NOMO-1 treated with DMSO at 0.1 percent for 48 hours (cell line): ENCODE measurements at regions not wholly inside any gene's neighbourhood (a gene's known extent, or its start where the extent isn't known, plus 50 kb on each side); places are given as distances from the start of the nearest gene placed in this dataset.

ENCODE experiments used
- DNase-seq: peaks from one replicate; lab custom pipeline; 2025; ENCODE audit not compliant: unreplicated experiment; lab: John Stamatoyannopoulos, UW

DNA sequence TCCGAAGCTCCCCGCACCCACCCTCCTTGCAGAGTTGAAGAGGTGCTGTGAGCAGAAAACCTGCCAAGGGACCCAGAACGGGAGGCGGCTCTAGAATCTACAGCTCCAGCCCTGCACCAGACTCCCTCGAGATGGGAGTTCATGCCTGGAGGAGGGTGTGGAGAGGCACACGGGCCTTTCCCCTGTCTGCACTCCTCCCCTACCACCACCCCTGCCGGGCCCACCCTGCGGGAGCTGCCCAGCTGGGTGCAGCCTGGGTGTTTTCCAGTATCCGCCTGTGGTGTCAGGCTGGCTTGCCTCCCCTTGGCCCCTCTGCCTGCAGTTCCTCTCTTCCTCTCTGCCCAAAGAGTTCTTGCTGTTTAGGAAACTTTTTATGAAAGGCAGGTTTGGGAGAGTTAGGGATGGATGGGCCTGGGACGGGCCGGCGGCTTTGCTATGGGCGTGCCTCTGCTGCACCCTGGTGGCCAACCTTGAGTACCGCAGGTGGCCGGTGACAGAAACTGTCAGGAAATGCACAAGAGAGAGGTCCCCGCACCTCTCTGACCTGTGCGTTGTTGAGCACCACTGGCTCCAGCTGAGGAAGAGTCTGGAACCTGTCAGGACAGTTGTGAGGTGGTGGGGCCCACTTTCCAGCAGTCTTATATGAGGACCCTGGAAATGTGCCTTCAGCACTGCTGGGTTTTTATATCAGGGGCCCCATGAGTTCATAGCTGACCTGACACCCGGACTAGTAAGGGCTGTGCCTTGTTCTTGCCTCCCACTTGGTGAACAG lies 354.1 kb downstream of the SEC14L1 start:
- DNase-seq, result peak; percentile 71

DNA sequence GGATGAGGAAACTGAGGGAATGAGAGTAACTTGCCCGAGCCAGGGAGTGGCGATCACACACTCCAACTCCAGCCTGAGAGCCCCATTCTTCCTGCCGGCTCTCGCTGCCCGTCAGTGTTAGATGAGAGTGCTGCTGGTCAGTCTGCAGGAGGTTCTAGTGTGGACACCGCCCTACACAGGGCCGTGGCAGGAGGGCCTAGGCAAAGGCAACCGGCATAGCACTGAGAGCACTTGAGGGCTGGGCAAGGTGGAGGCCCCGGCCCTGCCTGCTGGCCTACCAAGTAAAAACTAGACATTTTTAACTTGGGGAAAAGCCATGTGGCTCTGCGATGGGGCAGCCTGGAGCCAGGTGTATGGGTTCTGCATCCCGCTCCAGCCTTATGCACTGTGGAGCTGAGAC lies 354.8 kb downstream of the SEC14L1 start:
- DNase-seq, result no peak

DNA sequence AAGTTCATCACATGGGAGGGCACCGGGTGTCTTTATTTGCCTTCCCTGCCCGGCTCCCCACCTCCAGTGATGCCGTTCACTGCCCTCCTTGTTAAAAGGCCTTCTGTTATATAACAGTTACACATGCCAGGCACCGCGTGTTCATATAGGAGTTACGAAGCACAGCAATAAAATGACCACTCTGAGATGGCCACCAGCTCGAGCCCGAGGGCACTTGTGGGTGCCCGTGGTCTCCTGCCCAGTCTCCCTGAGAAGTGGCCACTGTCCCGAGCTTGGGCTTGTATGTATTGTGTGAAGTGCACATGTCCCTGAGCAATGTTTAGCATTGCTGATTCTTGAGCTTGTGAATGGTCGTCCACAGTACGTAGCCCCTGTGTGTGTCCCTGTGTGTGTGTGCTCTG lies 355.6 kb downstream of the SEC14L1 start:
- no peak for DNase-seq

DNA sequence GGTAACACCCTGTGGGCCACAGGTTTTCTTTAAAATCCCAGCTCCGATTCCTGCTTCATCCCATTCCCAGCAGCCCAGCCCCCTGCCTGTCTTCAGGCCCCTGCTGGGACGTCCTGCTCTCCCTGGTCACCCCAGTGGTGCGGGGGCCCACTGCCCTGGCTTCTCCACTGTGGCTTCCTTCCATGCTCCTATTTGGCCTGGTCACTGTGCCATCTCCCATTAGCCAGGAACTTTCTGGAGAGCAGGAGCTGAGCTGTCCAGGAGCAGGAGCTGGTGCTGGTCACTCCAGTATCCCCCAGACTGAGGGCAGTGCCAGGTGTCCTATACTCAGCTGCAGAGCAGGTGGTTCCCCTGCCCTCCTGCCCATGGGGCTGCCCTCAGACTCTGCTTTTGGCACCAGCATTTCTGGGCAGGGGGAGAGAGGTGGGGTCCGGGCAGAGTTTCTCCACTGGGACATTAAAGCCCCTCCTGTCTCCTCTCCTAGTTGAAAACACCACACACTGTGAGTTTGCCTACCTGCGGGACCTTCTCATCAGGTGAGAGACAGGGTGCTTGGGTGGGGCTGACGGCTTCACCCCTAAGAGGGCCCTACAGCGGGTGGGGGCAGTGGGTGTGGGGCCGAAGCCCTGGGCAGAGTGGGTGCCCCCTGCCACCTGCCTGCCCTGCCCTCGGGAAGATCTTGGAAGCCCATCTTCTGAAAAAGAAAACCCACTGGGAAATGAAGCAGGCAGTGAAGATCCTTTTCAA lies 356.2 kb downstream of the SEC14L1 start:
- DNase-seq, result no peak

DNA sequence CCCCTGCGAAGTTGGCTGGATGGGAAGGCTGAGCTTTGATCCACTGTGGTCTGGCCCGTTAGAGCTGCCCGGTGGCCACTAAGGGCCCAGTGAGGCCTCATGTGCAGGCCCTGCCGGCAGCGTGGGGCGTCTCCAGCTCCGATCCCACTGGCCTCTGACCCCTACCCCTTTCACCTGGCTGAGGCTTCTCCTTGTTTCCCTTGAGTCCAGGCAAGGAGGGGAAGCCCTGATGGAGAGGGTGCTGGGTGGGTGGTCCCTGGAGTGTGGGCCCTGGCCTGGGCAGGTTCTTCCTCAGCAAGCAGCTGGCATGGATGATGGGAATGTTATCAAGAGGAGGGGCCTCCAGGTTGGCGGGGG lies 356.8 kb downstream of the SEC14L1 start:
- DNase-seq, result no peak

DNA sequence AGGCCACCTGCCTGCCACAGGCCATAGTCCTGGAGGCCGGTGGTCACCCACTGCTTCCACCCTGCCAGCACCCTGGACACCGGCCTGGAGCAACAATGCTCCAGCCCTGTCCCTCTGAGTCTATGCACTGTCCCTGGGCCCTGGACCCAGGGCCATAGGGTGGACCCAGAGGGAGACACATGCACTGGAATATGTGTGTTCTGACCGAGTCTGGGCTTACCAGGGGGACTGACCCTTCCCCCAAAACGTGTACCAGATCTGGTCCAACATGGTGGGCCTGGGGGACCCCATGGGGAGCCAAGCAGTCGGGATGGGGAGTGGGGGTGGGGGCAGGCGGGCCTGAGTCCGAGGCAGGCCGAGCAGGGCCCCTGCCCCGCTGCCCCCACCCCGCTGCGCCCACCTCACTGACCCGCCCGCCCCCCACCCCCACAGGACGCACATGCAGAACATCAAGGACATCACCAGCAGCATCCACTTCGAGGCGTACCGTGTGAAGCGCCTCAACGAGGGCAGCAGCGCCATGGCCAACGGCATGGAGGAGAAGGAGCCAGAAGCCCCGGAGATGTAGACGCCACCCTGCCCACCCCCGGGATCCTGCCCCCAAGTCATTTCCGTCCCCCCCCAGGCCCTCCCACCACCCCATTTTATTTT lies 357.4 kb downstream of the SEC14L1 start:
- no peak for DNase-seq

DNA sequence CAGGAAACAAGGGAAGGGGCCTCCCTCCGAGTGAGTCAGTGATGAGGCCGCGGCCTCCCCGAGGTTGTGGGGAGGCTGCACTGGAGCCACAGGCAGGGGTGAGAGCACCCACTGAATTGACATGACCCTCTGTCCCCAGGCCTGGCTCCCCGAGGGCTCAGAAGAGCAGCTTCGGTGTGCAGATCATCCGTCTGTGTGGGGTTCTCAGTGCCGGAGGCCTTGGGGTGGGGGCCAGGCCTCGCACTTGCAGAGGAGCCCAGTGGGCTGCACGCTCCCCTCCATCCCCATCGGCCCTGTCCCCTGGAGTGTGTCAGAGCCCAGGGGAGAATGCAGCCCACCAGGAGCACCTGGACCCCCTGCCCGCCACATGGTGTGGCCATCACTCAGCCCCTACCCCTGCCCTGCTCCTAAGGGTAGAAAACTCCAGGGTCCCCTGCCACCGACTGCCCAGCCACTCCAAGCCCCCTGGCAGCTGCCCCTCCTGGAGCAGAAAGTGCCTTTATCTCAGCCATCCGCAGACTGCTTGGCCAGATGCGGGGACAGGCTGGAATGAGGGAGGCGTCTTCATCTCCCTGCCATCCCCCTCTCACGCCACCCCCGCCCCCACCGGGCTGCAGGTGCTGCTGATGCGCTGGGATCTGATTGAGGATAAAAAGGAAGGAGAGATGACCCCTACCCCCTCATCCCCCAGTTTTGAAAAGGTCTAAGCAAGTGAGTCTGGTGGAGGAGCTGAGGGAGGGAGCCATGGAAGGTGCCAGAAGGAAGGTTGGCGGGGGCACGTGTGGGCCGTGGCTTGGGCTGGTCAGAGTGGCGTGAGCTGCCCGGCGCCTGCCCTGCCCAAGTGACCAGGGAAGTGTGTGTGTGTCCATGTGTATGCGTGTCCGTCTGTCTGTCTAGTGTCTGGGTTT lies 358.3 kb downstream of the SEC14L1 start:
- no peak for DNase-seq

DNA sequence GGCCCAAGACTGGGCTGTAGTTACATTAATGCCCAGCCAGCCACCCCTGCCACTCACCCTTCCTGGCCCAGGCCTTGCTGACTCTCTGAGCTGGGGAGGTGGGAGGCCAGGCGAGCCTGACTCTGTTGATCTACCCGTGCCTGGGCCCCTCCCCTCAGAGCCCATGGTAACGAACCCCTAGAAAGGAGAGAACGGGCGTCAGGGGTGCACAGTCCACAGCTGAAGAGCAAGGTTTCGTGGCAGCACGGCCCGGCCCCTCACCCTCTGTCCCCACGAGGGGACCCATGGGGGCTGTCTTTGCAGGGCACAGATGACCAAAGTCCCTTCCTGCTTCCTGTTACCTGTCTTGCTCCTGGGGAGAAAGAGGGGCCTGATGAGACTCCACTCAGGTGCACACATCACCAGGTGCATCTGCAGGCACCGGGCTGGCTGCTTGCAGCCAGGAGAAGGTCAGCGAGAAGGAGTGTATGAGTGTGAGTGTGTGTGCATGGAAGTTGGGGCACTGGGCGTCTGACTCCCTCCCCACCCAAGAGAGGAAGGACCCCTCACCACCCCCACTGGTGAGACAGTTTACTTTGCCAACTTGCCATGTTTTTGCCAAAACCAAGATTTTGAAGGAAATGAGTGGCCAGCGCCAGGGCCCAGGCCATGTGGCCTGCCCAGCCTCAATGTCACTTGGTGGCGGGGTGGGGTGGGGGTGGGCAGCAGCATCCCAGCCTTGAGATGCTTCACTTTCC lies 359.1 kb downstream of the SEC14L1 start:
- no peak for DNase-seq

DNA sequence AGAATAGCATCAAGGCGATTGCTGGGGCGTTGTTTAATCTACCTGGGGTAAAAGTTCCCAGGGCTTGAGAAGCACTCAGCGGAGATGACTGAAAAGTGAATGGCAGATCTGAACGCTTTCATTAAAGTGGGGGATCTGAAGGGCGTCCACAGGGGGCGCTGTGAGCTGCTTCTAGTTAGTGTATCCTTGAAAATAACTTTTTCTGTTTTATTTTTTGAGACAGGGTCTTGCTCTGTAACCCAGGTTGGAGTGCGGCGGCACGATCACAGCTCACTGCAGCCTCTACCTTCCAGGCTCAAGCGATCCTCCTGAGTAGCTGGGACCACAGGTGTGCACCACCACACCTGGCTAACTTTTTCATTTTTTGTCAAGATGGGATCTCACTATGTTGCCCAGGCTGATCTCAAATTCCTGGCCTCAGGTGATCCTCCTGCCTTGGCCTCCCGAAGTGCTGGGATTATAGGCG lies 360.4 kb downstream of the SEC14L1 start:
- no peak for DNase-seq

DNA sequence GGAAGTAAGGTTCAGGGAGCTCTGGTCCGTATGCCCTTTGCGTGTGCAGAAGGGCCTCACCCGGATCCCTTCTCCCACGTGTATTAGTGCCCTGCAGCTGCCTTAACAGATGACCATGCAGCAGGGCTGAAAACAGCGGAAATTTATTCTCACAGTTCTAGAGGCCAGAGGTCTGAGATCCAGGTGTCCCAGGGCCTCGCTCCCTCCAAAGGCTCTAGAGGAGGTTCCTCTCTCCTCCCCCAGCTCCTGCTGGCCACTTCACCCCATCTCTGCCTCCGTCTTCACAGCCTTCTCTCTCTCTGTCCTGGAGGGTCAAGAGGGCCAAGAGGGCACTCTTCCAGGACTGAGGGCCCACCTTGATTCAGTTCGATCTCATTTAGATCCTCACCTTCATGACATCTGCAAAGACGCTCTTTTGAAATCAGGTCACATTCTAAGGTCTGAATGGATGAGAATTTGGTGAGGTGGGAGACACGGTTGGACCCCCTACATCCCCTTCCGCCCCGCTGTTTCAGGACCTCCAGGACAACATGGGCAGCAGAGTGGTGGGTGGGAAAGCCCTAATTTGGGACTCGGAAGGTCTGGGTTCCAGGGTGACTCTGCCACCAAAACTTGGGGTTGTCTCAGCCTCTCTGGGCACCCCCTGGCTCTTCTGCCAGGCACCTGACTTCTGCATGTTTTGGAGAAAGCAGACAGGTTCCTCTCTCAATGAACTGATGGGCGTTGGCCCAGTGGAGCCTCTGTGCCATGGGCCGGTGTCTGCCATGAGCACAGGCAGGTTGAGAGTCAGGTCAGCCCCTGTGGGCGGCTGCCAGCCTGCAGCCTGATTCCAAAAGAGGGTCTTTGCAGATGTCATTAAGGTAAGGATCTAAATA lies 361.2 kb downstream of the SEC14L1 start:
- DNase-seq, result no peak

DNA sequence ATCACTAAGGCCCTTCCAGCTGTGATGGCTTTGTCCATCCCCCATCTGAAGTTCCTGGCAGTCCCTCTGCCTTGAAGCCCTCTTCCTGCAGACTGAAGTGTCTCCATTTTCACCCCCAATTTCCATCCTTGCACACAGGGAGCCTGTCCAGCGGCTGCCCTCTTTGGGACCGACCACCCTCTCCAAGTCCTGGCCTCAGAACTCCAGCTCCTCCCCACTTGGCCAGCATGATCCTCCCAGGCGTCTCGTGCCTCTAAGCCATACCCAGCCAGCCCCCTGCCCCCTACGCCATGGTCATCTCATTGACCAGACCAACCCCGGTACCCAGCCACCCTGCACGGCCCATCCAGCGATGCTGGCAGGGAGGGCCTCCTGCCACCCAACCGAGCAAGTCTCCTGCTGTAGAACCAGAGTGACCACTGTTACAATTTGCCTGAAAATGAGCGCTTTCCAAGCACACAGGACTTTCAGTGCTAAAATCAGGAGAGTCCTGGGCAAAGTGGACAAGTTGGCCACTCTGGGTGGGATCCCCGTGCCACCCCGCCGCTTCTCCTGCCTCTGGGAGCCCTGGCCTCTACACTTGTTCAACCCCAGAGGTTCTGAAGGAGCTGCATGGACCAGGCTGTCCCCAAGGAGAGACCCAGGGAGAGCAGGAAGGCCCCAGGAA lies 362.0 kb downstream of the SEC14L1 start:
- no peak for DNase-seq

DNA sequence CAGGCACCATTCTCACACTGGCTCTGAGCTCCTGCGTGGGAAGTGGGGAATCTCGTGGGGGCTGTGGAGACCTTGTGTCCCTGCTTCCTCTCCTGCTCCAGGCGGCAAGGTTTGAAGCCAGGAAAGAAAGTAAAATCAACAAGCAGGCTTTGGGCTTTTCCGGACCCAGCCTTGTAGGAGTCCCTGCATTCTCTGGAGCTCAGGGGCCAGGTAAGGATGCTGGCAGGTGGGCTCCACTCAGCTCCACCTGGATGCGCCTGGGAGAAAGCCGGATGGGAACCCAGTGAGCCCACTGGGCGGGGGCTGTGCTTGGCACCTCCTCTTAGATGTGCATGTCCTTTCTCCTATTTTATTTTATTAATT lies 362.5 kb downstream of the SEC14L1 start:
- DNase-seq, result no peak

DNA sequence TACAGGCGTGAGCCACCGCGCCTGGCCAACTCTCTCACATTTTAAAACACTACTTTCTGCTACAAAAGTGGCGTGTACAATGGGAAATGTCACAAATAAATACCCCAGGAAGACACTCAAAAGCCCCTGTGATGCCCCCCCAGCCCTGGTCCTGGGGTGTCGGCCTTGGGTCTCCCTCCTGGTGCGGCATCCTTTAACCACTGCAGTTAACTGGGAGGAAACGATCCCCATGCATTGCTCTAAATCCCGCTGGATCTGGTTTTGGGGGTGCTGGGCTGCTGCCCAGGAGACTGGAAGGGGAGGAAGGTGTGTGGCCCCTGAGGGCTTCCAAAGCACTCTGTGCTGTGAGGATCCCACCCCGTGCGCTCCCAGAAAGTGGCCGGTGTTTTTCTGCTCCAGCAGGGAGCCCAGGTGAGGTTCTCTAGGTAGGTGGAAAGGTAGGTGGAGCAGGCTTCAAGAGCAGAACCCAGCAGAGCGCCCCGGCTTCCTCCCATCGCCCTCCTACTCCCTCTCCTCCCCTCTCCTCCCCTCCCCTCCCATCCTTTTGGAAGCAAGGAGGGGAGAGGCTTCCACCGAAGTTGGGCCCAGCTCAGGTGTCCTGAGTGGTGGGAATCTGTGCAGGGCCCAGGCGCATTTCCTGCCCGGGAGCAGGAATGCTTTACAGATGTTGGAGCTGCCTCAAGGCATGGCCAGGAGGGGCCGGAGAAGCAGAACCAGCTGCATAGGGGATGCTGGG lies 363.3 kb downstream of the SEC14L1 start:
- no peak for DNase-seq

DNA sequence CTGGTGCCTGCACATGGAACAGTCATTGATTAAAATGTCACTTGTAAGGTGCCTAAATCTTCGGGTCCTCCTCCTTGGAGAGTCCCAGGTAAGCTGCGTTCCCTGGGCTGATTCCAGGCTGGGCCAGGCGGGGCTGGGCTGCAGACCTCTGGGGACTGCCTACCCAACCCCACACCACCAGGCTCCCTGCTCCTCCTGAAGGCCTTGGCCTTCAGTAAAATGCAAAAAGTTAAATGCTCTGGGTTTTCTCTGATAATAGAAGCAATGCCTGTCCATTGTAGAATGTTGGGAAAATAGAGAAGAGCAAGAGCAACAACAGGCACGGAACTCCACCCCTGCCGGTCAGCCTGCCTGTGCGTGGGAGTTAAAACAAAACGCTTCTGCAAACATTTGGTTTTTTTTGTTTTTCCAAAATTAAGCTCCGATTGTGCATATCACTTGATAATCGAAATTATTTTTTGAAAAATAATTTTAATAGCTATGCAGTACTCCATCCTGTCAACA lies 363.9 kb downstream of the SEC14L1 start:
- no peak for DNase-seq

DNA sequence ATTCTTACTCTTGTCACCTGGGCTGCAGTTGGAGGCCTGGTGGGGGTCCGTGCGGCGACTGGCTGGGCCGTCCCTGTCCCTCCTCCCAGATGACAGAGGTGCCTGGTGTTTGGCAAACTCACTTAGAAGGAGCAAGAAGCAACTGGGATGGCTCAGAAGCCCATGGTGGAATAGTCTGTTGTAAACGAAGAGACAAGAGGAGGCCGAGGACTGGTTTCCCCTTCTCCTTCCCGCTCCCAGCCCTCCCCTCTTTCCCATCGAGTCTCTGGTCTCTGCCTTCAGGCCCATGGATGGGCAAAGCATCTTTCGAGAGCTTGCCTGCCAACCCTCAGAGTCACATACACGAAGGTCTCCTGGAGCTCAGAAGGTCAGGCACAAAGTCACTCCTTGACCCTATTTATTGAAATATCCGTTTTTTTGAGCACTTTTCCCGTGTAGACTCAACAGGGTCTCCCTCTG lies 364.4 kb downstream of the SEC14L1 start:
- no peak for DNase-seq

DNA sequence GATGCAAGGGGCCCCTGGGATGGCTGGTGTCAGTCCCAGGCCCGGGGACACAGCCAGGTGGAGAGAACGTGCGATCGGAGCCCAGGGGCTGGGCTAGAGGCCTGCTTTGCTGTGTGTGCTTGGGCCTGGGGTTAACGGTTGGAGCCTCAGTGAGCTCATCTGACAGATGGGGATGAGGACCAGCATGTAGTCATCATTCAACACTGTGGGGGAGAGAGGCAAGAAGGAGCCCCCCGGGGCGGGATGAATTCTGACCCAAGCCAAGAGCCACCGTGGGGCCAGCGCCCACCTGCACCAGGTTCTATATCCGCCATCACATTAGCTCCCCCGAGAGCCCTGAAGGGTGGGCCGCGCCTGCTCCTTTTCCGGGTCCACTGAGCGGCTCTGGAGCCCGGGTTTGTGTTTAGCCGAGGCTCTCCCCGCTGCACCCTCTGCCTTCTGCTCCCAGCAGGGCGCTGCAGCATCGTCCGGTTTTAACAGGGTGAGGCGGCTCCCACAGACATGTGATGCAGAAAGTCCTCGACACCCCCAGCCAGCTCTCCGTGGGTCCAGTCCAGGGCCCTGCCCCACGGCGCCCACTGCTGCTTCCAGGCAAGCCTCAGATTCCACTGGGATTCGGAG lies 365.7 kb downstream of the SEC14L1 start:
- DNase-seq, result no peak

DNA sequence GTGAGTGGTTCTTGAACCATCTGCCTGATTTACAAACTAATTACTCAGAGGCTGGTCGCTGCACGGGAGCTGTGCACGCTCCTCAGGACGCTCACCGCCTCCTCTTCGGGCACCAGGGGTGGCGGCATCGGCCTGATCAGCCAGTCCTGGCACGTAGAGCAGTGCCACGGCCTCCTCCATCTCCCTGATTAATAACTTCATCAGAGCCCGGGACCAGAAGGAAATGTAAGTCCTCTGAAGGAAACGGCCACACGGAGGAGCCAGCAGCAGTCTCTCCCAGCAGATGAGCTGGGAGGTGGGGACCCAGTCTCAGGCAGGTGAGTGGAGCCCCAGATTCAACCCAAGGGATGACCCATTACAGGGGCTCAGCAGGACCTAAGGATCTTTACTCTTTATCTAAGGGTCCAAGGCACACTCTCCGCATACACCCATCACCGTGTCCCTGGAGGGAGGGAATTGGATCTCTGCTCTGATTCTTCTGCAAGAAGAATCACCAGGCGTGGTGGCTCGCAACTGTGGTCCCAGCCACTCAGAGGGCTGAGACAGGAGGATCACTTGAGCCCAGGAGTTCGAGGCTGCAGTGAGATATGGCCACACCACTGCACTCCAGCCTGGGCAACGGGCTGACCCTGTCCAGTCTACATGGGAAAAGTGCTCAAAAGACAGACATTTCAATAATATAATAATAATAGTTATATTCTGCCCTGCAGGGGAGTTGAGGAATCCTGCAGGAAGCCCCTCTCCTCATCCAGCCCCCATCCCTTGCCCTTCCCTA lies 366.5 kb downstream of the SEC14L1 start:
- no peak for DNase-seq
